ENCODE measurements at regions not wholly inside any gene's neighbourhood (a gene's known extent, or its start where the extent isn't known, plus 50 kb on each side); places are given as distances from the start of the nearest gene placed in this dataset.
"Not testable (repeated sequence)": the region's sequence is repeated elsewhere in the genome, so short reads cannot be mapped to it uniquely, and the experiment has no call there.

DNA sequence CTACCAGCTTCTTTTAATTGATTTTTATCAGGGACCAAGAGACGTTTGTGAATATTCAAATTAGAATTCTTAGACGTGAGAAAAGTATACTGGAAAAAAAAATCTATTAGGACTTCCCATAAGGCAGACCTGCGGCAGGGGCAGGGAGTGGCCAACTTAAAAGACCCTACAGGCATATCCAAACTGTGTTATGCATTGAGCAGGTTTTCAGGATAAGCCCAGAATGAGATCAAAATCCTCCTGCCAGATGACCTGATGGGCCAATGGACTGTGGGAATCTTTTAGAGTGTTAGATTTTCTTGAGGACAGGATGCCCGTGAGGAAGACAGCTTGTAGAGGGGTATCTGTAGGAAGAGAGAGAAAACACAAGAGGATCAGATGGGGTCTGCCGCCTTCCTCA is 391.5 kb downstream of the CD83 start:
- in situ Hi-C loops (cut with MboI; ENCODE audit: low sequenced_read_pairs) = no loop called here

DNA sequence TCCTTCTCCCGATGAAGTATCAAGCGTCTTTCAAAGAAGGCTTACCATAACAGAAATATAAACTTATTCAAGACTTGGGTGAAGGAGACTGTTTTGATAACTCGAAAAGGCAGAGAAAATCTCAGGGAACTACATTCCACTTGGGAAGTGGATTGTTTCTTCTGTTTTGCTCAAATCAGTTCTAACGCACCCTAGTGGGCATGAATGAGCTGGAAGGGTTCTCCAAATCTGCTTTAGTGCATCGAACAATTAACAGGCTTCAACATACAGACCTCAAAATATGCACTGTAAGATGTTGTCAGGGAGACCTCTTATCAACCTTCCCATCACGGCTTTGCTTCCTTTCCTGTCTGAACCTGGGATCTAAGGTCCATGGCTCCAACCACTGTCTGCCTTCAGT is 392.5 kb downstream of the CD83 start:
- in situ Hi-C loops (cut with MboI; ENCODE audit: low sequenced_read_pairs) = no loop called here

DNA sequence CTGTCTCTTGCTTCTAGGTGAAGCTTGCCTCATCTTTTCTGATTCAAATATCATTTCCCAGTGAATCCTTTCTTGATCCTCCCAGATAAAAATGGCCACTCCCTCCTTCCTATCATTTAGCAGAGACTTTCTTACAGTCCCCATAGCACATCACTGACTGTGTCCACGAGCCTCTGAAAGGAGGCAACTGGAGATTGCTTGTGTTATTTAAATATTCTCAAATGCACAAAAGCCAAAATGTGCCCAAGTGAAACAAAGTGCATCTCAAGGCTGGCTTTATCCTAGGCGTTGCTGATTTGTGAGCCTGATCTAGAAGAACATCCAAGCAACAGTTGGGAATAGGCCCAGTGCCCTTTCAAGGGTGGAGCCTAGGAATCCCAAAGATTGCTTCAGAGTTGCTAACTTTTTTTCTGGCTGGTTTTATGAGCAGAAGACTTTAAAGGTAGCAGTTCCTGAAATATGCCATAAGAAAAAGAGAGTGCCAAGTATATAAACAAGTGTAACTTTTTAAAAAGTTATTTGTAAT is 393.6 kb downstream of the CD83 start:
- in situ Hi-C loops (cut with MboI; ENCODE audit: low sequenced_read_pairs) = no loop called here

DNA sequence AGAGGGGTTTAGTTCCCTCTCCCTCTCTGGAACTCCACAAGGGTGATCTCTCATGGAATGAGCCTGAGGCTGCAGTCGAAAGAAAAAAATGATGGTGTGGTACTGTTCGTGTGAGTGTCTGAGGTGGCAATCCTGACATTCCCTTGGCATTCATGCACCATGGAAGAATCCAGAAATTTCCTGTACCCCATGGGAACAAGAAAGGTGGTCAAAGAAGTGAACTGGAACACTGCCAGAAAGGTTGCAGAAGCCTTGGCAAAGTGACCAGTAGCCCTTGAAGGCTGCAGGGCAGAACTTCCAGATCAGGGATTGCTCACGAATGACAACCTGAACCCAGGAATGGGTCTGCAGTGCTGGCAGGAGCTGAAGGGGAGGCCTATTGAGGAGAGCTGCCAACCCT is 394.7 kb downstream of the CD83 start:
- in situ Hi-C loops (cut with MboI; ENCODE audit: low sequenced_read_pairs) = no loop called here

DNA sequence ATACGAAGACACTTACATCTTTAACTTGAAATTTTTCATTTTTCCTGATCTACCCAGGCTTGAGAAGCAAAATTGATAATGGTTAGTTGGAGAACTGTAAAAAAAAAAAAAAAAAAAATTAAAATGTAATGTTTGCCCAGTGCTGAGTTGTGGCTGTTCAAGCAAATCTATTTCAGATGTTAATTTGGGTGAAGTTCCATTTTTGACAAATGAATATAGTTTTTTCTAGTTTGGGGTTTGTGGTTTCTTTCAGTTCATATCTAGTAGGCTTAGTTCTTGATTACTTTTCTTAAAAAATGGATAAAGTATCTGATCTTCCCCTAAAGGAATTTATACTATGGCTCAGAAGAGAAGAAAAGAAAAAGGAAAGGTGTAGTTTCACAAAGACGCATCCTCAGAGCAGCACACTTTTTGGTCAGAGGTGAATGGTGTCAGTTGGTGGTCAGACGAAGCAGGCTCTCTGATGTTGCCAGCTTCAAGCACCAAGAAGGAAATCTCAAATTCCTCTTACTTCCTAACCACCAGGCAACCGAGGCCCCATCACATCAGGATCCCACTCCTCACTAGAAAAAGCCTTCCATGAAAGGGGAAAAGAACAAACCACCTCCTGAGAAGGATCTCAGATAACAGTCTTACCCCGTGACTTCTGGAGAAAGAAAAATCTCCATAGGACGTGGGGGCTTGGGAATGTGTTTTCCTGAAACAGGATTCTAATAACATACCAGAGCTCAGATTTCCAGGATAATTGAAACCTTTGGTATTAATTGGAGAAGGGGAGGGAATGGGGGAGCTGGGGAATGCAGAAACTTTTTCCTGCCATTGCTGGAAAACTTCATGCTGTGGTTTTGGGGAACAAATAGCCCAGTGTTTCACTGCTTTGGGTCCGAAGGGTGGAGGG is 396.2 kb downstream of the CD83 start:
- in situ Hi-C loops (cut with MboI; ENCODE audit: low sequenced_read_pairs) = no loop called here

DNA sequence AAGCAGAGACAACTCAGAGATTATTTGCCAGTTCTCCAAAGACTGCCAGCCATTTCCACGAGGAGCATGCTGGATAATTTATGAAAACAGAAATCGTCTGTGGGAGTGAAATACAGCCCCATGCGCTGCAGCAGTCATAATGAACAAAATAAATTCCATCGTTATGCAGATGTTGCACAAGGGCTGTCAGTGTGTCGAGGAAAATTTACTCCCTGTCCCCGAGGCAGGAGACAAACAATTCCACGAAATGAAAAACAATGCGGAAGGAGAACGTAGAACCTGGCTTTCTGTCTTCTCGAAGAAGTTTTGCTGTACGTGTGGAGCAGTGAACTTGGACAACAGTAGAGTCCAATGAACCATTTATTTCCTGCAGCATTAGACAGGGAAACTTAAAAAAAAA is 399.4 kb downstream of the CD83 start:
- in situ Hi-C loops (cut with MboI; ENCODE audit: low sequenced_read_pairs) = no loop called here

DNA sequence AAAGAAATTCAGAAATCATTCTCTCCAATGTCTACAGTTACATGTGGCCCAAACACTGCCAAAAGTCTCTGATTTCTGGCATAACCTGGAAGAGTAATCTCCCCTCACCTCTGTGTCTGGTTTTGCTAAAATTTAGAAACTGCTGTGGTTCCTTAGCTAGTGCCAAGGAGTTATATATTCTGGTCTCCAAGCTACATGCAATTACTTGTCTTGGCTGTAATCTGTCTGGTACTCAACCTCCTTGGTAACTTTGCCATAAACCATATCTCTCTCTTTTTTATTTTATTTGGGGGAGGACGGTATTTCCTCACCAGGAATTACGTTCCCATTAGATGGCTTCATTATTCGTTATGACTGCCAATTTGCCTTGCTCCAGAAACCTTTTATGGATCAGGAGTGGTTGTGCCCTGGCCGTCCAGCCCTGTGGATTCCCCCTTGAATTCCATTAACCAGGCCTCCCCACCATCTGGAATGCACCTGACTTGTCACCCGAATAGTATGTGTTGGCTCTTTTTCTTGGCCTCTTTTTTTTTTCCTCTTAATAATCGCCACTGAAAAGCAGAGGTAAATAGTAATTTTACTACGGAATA is 400.0 kb downstream of the CD83 start:
- in situ Hi-C loops (cut with MboI; ENCODE audit: low sequenced_read_pairs) = no loop called here

DNA sequence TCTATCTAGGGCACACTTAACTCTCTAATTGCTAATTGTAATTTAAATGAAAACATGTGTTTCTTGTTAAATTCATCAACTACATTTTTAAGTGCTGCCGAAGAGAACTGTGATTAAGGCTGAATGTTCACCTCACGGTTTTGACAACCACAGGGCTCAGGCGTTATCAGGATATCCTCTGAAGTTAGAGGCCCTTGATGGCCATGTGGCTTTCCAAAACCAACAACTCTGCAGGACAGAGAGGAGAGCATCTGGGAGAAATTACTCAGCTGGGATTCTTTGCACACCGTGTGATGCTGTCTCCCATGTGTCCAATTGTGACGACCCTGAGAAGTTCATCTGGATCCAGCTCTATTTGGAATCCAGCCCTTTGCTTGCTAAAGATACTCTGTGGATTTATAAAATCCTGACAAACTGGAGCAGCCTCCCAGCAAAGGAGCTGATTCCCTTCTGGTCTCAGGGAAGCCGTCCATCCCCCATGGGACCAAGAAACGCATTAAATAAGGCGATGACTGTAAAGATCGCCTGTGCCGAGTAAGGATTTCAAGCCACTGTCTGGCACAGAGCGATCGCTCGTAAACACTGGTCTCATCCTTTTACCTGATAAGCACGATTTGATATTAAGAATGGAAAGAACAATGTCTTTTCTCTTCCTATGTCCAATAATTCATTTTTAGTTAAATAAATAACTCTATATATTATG is 401.1 kb downstream of the CD83 start:
- in situ Hi-C loops (cut with MboI; ENCODE audit: low sequenced_read_pairs) = no loop called here

DNA sequence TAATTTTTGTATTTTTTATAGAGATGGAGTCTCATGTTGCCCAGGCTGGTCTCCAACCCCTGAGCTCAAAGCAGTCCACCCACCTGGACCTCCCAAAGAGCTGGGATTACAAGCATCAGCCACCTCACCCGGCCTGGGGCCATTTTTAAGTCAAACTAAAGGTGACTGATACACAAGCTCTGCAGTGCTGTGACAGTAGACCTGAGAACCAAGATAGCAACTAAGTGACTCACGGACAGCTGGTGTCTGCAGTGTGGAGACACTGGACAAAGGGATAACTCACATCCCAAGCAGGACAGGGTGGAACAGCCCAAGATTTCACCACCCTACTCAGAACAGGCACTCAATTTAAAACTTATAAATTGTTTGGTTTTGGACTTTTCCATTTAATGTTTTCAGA is 402.5 kb downstream of the CD83 start:
- in situ Hi-C loops (cut with MboI; ENCODE audit: low sequenced_read_pairs) = no loop called here

DNA sequence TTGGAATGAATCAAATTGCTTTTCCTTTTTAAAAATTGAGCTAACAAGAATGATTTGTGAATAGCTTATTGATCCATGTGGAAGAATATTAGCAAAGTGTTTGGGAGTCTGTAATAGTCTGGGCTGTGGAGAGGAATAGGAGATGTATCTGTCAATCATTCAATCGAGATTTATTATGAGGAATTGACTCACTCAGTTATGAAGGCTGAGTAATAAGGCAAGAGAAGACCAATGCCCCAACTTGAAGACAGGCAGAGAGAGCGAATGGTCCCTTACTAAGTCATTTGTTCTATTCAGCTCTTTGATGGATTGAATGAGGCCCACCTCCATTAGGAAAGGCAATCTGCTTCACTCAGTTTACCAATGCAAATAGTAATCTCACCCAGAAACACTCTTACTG is 403.0 kb downstream of the CD83 start:
- in situ Hi-C loops (cut with MboI; ENCODE audit: low sequenced_read_pairs) = no loop called here

DNA sequence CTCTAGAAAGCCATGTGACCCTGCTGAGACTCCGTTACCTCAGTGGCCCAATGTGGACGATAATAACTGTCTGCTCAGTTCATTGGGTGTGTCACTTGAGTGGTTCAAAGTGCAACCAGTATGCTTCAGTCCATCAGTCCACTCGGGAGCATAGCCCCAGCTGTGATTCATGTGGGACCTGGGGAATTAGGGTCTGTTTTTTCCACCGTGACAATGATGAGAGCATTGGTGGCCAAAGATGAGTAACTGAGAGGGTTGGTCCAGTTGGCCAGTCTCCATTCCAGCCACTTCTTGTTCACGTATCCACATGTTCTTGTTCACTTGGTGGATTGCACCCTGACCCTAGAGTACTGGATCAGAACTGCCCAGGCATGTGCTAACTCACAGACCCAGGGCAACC is 403.6 kb downstream of the CD83 start:
- in situ Hi-C loops (cut with MboI; ENCODE audit: low sequenced_read_pairs) = no loop called here

DNA sequence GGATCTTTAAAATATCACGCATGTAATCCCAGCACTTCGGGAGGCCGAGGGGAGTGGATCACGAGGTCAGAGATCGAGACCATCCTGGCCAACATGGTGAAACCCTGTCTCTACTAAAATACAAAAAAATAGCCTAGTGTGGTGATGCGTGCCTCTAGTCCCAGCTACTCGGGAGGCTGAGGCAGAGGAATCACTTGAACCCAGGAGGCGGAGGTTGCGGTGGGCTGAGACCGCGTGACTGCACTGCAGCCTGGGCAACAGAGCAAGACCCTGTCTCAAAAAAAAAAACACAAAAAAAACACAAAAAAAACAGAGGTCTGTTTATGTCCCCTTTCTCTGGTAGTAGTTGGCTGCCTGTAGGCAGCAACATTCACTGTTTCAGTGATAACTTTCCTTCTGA is 404.3 kb downstream of the CD83 start:
- in situ Hi-C loops (cut with MboI; ENCODE audit: low sequenced_read_pairs) = not testable (repeated sequence)

DNA sequence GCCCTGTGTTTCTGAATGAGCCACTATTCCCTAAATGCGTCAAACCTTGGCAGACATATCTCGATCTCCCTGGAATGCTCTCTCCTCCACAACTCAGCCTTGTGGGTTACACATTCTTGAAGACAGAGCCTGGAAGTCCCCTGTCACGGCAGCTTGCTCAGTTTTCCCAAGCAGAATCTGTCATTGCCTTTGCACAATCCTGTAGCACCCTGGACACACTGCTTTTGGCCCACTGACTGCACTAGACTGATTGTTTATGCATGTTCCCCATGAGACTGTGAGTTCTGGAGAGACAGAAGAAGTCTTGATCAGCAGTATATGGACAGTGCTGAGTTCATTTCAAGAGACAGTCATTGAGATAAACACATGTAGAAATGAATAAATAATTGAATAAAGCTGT is 406.7 kb downstream of the CD83 start:
- in situ Hi-C loops (cut with MboI; ENCODE audit: low sequenced_read_pairs) = no loop called here

DNA sequence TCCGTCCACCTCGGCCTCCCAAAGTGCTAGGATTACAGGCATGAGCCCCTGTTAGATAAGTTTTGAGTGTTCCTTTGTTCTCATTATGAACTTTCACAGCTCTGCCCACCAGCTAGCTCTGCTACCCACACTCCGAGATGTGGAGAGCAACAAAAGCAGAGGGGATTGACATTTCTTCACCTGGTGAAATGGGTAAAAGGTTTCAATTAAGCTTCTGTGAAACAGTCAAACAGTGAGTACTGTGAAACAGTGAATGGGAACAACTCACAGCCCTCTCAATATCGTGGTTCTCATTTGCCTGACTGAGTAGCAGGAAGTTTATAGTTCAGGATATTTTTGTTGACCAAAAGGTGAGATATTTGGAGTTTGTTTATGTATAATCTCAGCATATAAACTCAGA is 412.8 kb downstream of the CD83 start:
- in situ Hi-C loops (cut with MboI; ENCODE audit: low sequenced_read_pairs) = no loop called here

DNA sequence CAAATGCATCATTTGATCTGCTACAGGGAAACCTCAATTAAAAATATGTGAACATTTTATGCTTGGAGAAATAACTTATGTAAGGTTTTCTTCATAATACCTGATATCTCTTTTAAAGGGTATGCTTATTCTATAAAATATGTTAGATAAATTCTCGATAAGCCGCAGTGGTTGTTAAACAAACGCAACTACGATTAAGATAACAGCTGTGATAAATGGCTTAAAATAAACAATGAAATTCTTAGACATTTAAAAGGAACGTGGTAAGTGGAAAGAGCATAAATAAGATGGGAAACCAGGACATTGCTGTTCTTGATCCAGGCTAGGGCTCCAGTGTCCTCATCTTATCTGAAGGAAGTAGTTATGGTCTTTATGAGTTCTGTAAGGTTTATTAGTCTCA is 415.9 kb downstream of the CD83 start:
- in situ Hi-C loops (cut with MboI; ENCODE audit: low sequenced_read_pairs) = no loop called here

DNA sequence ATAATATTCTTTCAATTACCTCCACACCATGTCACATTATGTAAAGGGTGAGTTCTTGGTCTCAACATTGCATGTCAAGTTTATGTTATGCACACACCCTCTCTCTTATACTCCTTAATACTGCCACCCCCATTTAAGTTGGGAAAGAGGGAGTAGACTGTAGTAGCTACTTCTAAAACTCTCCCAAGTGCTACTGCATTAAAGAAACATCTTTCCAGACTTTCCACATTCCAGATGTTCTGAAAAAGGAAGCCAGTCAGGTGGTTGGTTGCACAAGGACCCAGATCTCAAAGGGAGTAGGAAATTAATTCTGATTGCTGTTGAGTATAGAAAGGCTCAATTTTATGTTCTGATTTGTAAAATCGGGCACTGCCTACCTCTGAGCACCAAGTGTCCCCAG is 419.5 kb downstream of the CD83 start:
- in situ Hi-C loops (cut with MboI; ENCODE audit: low sequenced_read_pairs) = no loop called here

DNA sequence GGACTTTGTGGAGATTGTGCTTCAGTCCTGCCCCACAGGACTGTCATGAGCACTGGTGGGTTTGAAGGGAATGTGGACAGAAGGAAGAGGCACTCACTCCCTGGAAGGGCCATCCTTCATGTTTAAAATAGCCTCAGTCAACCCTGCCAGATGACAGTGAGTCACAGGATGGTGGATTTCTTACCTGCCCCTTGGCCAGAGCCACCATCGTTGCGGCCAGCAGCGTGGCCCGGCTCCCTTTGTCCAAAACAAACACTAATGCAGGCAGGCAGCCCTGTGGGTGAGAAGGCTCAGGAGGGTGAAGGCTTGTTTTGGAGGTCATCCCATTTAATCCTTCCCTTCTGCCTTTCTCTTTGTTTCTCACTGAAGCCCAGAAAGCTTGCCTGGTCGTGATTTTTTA is 422.7 kb downstream of the CD83 start:
- in situ Hi-C loops (cut with MboI; ENCODE audit: low sequenced_read_pairs) = no loop called here

DNA sequence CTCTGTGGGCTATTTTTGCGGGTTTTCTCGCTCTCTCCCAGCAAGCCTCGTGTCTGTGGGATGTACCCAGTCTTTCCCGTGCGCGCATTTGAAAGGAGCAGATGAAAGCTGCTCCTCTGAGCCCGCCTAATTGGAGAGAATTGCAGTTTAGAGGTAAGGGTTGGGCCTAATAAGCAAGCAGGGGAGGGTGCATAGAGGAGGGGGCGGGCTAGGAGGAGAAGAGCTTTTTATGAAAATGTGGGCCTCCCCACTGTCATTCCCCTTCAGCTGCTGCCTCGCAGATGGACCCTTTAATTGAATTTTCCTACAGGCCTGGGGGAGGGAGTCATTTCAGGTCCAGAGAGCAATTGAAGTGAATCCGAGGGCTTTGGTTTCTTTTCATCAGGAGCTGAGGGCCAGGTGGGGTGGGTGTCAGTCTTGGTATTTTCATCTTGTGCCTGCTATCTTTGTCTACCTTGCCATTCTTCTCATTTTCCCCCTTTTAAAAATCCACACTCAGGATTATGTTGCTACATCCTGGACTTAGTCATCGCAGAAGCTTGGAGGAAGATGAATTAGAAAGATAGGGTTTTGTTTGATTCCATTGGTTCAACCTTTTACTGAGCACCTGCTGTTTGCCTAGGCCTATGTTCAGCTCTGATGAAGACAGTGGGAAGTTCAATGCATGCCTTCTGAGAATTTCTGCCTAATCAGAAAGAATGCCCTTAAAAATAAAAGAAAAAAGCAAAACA is 423.4 kb downstream of the CD83 start:
- in situ Hi-C loops (cut with MboI; ENCODE audit: low sequenced_read_pairs) = no loop called here

DNA sequence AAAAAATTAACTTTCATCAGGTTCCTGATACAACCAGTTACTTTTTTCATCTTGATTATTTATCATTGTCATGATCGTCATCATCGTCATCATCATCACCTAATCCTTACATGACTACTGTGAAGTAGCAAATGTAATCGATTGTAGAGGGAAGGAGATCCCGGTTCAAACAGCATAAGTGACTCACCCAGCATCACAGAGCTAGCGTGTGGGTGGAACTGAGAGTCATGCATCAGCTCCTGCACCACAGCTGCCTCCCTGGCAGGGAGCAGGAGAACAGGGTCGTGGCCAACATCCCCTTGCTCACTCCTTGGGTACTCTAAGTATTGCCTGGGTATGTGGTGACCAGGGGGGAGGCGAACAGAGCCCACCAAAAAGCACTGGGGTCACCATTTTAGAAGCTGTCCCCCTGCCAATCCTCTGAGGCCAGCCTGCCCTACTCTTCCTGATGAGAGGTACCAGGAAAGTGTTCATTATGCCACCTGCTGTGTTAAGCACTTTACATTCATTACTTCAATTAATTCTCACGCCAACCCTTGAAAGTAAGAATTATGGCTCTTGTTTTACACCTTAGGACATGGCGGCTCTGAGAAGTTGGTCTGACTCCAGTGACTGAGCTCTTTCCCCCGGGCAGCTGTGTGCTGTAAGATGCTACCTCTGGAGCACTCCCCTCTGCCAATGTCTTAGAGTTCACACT is 425.2 kb downstream of the CD83 start:
- in situ Hi-C loops (cut with MboI; ENCODE audit: low sequenced_read_pairs) = no loop called here

DNA sequence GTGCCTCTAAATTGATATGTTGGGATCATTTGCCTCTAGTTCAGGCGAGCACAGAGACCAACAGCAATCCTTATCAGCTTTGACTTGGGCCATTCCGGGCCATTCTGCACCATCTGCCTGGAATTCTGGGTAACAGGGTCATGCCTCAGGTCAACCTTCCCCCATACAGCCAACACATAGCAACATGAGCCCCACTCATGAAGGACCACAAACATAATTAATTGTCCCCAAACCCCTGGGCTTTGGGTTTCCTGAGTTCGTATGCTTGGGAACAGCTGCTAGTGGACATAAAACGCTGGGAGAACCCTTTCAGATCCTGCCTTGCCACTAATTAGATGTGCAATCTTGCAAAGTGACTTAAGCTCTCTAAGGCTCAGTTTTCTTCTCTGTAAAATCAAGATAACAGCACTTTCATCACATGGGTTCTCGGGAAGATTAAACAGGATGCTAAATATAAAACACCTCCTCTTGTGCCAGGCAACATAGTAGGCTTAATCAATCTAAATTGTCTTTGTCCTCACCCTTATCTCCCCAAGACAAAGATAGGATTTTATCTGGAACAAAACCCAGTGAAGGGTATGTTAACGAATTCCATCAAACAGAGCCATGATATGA is 426.5 kb downstream of the CD83 start:
- in situ Hi-C loops (cut with MboI; ENCODE audit: low sequenced_read_pairs) = no loop called here
